GM21367 (cell line): ENCODE measurements at regions not wholly inside any gene's neighbourhood (a gene's known extent, or its start where the extent isn't known, plus 50 kb on each side); places are given as distances from the start of the nearest gene placed in this dataset.
"Not testable (repeated sequence)": the region's sequence is repeated elsewhere in the genome, so short reads cannot be mapped to it uniquely, and the experiment has no call there.

Source experiments
- ATAC-seq: cut with Tn5 transposase; IDR thresholded peaks from one replicate; pipeline ENCODE4 v1.9.1; 2021; ENCODE audit not compliant: unreplicated experiment

GRCh38 chr15:22239806-22240180 is 159.5 kb downstream of the OR4M2 start:
- ATAC-seq = no peak

DNA sequence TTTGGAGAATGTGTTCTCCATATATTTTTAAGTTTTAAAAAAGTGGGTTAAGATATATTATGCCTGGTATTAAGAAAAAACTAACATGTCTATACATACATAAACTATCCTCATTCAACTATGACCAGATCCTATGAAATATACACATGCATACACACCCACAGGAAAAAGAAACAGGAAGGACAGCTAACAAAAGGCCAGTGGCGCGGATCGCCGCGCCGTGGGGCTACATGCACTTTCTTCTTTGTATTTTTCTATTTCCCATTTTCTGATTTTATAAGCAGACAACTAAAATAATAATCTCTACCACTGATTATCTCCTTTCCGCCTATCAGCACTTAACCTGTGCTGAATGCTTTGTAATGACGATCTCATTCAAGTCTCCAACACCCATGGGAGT is 160.1 kb downstream of the OR4M2 start:
- ATAC-seq = no peak

DNA sequence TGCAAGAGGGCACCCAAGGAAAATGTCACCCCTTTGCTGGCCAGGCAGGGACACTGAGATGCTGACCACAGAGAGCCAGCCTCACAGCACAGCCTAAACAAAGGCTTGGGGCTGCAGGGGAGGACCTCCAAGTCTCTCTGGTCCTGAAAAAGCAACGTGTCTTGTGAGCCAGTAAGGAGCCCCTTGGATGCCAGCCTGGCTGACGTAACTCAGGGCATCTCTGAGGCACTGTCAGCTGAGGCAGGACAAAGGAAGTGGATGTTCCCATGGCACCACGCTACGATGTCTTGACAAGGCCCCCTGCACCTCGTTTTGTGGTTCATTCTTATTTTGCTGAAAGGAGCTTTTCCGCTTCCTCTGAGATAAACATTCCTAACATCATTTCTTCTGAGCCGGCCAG is 160.7 kb downstream of the OR4M2 start:
- ATAC-seq = no peak

GRCh38 chr15:22241451-22241850 is 161.1 kb downstream of the OR4M2 start:
- ATAC-seq = no peak

DNA sequence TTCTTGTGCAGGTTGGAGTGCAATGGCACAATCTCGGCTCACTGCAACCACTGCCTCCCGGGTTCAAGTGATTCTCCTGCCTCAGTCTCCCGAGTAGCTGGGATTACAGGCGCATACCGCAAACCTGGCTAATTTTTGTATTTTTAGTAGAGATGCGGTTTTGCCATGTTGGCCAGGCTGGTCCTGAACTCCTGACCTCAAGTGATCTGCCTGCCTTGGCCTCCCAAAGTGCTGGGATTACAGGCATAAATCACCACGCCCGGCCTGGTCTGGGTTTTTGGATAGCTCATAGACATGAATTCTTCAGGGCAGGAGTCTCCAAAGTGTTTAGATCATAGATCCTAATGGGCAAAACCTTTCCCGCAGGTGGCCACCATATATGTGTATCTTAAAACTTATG is 162.0 kb downstream of the OR4M2 start:
- not testable (repeated sequence) for ATAC-seq

GRCh38 chr15:22243440-22244130 is 163.3 kb downstream of the OR4M2 start:
- no peak for ATAC-seq

- ATAC-seq = not testable (repeated sequence)
Measured at GRCh38 chr15:22249511-22249910, 169.2 kb downstream of the OR4M2 start.

- ATAC-seq = not testable (repeated sequence)
Measured at GRCh38 chr15:22250501-22251290, 170.4 kb downstream of the OR4M2 start.

- ATAC-seq = no peak
Measured at GRCh38 chr15:22251422-22251821, 171.1 kb downstream of the OR4M2 start.

DNA sequence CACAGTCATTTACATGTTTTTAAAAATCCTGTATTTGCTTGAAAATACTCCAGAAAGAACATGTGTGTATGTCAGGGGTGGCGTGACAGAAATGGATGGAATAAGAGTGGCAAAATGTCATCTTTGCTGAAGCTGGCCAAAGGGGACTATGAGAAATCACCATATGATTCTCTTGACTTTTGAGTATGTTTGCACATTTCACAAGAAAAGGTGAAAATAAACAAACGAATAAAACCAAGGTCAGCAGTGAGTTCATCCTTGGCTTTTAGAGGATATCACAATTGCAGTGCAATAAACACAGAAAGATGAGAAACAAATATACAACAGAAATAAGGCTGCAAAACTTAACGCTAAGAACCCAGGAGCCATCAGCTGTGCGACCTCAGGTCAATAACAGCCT is 171.7 kb downstream of the OR4M2 start:
- not testable (repeated sequence) for ATAC-seq

GRCh38 chr15:22252521-22252920 is 172.2 kb downstream of the OR4M2 start:
- not testable (repeated sequence) for ATAC-seq

GRCh38 chr15:22253002-22253675 is 172.8 kb downstream of the OR4M2 start:
- not testable (repeated sequence) for ATAC-seq

- ATAC-seq = peak; percentile 81
Measured at GRCh38 chr15:22253676-22254408, 173.5 kb downstream of the OR4M2 start.

- peak; percentile 38 for ATAC-seq
Measured at GRCh38 chr15:22254409-22255045, 174.2 kb downstream of the OR4M2 start.

DNA sequence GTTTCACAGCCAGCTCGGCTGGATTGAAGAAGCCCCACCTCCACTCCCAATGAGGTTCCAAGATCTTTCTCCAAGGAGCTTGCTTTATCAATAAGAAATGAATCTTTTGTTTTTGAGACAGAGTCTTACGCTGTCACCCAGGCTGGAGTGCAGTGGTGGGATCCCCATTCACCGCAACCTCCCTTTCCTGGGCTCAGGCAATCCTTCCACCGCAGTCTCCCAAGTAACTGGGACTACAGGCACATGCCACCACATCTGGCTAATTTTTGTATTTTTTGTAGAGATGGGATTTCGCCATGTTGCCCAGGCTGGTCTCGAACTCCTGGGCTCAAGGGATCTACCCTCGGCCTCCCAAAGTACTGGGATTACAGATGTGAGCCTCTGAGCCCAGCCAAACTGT is 175.3 kb downstream of the OR4M2 start:
- not testable (repeated sequence) for ATAC-seq

GRCh38 chr15:22256389-22257046 is 176.2 kb downstream of the OR4M2 start:
- not testable (repeated sequence) for ATAC-seq

DNA sequence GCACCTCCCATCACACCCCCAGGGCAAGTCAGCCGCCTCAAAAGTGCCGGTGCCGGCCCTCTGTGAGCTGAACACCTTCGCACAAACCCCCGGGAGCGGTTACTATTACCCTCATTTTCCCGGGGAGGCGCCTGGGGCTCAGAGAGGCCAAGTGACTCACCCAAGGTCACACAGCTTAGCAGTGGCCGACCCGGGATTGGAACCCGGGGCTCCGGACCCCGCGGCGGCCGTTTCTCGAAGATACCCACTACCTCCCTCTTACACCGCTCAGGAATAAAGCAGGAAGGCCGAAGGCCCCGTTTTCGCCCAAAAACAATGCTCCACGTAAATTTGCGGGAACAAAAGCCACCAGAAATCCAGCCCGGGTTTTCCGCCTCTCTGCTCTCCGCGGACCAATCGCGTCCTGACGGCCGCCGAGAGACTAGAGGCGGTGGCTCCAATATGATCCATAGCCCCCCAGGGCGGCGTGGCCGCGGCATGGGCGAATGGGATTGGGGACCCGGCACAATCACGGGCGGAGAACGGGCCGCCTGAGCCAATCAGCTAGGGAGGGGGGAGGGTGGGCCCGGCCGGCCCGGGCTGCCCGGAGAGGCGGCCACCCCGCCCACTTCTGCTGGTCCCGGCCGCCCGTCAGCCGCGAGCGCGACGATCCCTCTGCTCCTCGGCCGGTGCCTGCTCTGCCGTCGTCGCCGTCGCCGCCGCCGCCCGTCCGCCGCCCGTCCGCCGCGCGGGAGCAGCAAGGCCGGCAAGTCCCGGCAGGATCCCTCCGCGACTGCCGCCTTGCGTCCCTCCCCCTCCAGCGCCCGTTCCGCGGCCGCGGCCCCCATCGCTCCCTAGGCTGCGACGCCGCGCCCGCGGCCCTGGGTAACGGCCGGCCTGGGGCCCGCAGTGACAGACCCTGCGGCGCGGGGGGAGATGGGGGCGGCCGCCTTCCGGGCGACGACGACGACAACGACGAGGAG is 177.0 kb downstream of the OR4M2 start:
- no peak for ATAC-seq

DNA sequence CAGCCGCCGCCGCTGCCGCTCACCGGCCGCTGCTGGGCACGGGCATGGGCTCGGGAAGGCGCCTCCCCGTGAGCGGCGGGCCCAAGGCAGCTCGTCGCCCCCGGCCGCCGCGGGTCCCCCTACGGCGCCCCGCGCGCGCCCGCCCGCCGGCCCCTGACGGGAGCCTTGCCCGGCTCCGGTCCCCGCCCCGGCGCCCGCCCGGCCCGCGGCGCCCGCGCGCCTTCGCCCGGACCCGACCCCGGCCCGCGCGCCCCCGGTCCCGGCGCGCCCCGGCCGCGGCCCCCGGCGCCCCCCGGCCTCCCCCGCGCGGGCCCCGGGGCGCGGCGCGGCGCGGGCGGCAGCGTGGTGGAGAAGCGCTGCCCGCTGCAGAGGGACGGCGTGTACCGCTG is 177.7 kb downstream of the OR4M2 start:
- no peak for ATAC-seq
